NB4 (cell line): ENCODE measurements at regions not wholly inside any gene's neighbourhood (a gene's known extent, or its start where the extent isn't known, plus 50 kb on each side); places are given as distances from the start of the nearest gene placed in this dataset.

Source experiments
- POLR2A ChIP-seq: IDR thresholded peaks from 2 replicates; pipeline ENCODE4 v1.6.1; 2011; ENCODE audit warnings: mild to moderate bottlenecking; ENCODE audit not compliant: insufficient read length; ENCODE audit errors: extremely low read depth
- TF ChIP-seq, protein P1 (sequence below): IDR thresholded peaks from one replicate; pipeline ENCODE4 v1.5.1; 2012; ENCODE audit warnings: low read depth, low read length

- no peak for TF ChIP-seq POLR2A
- TF ChIP-seq, protein P1, sequence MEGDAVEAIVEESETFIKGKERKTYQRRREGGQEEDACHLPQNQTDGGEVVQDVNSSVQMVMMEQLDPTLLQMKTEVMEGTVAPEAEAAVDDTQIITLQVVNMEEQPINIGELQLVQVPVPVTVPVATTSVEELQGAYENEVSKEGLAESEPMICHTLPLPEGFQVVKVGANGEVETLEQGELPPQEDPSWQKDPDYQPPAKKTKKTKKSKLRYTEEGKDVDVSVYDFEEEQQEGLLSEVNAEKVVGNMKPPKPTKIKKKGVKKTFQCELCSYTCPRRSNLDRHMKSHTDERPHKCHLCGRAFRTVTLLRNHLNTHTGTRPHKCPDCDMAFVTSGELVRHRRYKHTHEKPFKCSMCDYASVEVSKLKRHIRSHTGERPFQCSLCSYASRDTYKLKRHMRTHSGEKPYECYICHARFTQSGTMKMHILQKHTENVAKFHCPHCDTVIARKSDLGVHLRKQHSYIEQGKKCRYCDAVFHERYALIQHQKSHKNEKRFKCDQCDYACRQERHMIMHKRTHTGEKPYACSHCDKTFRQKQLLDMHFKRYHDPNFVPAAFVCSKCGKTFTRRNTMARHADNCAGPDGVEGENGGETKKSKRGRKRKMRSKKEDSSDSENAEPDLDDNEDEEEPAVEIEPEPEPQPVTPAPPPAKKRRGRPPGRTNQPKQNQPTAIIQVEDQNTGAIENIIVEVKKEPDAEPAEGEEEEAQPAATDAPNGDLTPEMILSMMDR = no peak
Measured at GRCh38 chr6:1057490-1058135, 254.3 kb upstream of the FOXQ1 start.
